OCI-M2 (cell line): ENCODE measurements at regions not wholly inside any gene's neighbourhood (a gene's known extent, or its start where the extent isn't known, plus 50 kb on each side); places are given as distances from the start of the nearest gene placed in this dataset.
"Not testable (repeated sequence)": the region's sequence is repeated elsewhere in the genome, so short reads cannot be mapped to it uniquely, and the experiment has no call there.

Experiments
- DNase-seq: peaks from one replicate; lab custom pipeline; 2025; ENCODE audit not compliant: unreplicated experiment; lab: John Stamatoyannopoulos, UW

DNA sequence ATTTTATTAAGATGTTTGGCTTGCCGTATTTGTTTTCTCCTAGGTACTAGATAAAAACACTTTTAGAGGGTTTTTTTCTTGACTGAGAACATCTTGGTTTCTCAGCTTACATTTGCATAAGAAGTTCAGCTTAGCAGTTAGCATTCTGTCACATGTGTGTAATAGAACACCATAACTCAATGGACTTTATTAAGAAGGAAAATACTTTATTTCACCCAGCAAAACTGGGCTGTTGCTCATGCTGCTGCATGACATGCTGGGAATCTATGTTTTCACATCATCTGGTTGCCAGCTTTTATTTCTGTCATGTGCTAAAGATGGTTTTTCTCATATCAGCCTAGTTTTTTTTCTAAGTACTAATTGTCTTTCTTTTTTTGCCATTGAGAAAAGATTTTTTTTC lies 144.6 kb downstream of the UTRN start:
- DNase-seq = no peak

DNA sequence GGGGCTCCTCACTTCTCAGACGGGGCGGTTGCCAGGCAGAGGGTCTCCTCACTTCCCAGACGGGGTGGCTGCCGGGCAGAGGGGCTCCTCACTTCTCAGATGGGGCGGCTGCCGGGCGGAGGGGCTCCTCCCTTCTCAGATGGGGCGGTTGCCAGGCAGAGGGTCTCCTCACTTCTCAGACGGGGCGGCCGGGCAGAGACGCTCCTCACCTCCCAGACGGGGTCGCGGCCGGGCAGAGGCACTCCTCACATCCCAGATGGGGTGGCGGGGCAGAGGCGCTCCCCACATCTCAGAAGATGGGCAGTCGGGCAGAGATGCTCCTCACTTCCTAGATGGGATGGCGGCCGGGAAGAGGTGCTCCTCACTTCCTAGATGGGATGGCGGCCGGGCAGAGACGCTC lies 148.3 kb downstream of the UTRN start:
- not testable (repeated sequence) for DNase-seq

- DNase-seq = no peak
Observed at GRCh38 chr6:144434308-144434990, 149.3 kb downstream of the UTRN start.

DNA sequence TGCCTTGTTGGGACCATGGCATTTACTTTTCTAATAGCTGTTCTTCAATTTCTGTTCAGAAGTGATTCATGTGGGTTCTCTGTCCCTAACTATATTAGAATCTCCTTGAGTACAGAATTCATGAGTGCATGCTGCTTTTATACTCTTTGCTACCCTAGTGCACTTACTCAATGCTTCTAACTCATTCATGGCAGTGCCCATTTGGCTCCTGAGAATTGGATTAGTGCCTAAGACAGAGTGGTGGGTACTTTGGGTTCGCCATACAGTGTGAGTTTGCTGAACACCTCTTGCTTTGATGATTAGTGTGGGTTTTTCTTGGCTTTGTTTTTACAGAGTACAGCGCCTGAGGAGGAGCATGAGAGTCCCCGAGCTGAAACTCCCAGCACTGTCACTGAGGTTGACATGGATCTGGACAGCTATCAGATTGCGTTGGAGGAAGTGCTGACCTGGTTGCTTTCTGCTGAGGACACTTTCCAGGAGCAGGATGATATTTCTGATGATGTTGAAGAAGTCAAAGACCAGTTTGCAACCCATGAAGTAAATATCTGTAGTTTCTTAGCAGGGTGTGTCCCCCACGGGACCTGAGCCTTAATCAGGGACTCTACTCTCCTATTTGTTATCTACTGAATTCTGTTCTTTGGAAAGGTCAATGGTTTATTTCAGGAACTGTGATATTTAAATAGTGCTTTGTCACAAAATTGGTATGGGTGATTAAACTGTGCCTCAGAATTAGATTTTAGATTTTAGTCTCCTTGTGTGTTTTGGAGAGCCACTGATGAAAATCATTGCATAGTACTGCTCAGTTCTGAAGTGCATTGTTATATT lies 150.7 kb downstream of the UTRN start:
- DNase-seq = no peak

DNA sequence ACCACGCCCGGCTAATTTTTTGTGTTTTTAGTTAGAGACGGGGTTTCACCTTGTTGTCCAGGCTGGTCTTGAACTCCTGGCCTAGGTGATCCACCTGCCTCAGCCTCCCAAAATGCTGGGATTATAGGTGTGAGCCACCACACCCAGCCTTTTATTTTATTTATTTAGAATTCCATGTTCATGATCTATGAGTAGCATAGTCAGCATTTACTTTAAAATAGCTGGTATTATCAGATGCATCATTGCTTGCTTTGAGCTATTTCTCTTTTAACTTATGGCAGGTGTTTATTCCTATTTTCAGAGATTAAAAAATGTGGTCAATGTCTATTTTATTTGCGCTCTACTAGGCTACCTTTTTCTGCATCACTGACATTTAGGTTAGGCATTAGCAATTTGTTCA lies 152.0 kb downstream of the UTRN start:
- DNase-seq = no peak

DNA sequence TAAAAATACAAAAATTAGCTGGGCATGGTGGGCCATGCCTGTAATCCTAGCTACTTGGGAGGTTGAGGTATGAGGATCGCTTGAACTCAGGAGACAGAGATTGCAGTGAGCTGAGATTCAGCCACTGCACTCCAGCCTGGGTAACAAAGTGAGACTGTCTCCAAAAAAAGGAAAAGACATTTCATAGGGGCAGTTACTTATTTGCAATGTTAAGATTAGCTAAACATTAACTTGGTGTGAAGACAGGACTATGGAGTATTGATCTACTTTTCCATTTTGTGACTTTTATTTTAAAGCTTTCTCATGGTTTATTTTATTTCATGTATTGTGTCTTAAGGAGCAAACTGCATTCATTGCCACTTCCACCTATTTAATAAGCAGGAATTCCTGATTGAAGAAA lies 153.0 kb downstream of the UTRN start:
- DNase-seq = no peak

DNA sequence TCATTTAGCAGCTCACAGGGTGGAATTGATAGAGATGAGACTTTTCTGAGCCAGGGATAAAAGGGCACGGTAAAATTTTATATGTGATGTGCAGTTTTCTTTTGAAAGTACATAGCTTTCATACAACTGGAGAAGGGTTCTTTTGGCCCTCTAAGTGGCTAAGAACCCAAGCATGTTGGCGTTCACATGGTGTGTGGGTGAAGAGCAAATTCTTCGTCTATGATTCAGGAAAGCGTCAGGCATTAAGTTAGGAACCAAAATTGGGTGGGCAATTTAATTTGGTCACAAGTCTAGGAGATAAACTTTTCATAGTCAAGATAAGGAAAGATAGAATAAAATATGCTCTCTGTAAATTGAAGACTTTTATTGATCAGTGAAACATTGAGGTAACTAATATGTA lies 153.9 kb downstream of the UTRN start:
- no peak for DNase-seq

GRCh38 chr6:144441801-144442200 lies 156.7 kb downstream of the UTRN start:
- not testable (repeated sequence) for DNase-seq

- DNase-seq = no peak
Observed at GRCh38 chr6:144443157-144443556, 158.0 kb downstream of the UTRN start.

DNA sequence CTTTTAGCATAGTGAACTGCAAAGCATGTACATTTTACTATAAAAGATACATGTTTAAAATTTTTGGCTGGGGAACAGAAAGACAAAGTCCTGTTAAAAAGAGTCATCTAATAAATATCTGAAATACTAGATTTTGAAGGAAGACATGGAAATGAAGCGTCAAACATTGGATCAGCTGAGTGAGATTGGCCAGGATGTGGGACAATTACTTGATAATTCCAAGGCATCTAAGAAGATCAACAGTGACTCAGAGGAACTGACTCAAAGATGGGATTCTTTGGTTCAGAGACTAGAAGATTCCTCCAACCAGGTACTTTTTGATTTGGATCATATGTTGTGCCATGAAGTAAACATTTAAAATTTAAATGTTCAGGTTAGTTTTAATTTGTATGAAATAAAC lies 162.3 kb downstream of the UTRN start:
- no peak for DNase-seq

DNA sequence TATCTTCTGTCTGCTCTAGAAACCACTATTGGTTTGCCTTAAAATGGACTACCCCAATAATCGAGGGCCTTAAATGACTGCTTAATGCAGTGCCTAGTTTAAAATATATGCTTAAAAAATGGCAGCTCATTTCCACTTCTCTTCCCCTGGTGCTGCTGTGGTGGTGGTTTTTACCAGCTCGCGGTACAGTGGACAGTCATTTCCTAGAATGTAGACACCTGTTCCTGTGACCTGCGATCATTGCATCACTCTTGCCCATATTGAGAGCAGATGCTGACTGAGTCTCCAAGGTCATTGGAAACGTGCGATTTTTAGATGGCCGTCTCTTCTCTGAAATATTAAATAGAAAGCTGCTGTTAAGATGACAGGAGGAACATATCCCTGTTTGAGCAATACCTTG lies 164.1 kb downstream of the UTRN start:
- no peak for DNase-seq

- no peak for DNase-seq
Observed at GRCh38 chr6:144449911-144450597, 164.9 kb downstream of the UTRN start.

DNA sequence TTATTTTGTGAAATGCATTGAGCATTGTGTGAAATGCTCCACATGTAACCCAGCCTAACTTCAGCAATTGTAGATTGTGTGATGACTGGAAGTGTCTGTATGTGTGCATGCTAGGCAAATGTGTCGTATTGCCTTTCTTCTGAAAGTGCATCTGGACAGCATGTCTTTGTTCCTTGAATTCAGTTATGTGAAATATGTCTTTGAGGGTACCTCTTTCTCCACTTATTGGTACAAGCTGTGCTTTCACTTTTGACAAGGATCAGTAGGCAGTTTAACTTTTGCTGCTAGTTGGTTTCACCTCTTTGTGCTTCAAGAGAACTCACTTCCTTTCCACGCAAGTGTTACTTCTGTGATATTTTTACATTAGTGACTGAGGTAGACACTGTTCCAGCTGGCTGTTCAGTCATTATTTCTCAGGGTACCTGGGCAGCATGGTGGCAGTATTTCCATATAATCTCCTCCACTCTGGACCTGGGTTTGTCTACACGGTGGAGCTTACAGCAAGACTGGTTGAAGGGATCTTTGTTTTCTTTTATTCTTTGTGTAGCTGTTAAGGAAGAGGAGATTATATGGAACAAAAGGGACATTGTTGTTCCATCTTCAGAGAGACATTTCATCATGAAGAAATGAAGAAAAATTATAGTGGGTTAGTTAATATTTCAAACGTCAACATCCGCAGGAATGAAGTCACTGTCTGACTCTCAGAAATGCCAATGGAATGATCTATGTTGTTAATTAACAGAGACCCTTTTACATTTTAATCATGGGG lies 175.4 kb downstream of the UTRN start:
- no peak for DNase-seq

DNA sequence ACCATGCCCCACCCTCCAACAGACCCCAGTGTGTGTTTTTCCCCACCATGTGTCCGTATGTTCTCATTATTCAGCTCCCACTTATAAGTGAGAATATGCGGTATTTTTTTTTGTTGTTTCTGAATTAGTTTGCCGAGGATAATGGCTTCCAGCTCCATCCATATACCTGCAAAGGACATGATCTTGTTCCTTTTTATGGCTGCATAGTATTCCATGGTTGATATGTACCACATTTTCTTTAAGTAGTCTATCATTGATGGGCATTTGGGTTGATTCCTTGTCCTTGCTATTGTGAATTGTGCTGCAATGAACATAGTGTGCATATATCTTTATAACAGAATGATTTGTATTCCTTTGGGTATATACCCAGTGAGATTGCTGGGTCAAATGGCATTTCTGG lies 176.9 kb downstream of the UTRN start:
- DNase-seq = no peak

DNA sequence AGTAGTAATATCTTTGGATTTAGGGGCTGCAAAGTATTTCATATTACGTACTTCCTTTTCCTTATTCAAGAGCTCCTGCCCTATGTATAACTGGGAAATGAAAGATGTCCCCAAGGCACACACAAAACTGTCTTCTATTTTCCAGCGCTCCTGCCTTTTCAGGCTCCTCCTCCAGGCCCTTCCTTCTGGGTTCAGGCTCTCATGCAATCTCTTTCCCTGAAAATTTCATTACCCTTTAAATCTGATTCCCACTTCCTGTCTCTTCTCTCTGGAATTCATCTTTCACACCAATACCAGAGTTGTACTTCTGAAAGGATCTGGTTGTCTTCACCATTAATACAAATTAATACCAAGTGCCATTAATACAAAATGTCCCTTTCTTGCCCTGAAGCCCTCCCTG lies 181.6 kb downstream of the UTRN start:
- DNase-seq = no peak

DNA sequence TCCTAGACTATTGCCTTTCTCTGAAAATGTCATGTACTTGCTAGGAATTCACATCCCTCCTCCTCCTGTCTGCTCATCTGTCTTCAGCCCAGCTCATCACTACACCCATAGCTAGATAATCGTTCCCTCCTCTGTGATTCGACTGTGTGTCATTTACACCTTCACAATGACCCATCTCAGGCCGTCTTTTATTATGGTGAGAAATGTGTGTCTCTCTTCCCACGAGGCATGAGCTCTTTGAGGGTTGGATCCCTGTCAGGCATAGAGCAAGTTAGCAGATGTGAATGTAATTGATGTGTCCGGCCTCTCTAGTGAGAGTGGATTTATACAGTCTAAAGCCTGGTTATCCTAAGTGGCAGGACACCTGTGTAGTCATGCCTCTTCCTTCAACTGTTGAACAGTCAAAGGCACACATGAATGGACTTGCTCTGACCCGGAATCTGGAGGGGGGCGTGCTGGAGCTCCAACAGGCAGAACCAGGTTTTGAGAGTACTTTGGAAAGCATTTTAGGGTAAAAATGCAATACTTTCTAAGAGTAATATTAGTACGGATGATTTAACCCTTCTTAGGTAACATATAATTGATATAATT lies 182.1 kb downstream of the UTRN start:
- DNase-seq = no peak

DNA sequence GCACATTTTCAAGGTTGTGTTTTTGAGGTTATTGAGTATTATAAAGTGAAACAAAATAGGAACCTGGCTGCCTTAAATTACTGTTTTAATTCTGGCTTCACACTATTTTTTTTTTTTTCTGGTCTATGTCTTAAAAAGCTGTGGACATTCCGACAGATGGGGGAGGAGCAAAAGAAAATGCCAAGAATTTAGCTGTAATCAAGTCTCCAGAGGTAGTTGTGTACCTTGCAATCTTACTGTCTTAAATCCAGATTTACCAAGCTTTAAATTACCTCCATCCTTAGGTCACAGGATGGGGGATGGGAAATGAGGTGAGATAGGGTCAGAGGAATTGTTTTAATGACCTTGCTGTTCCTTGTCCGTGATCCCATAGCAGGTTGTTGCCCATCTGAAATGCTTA lies 182.8 kb downstream of the UTRN start:
- no peak for DNase-seq

- DNase-seq = no peak
Observed at GRCh38 chr6:144468709-144469108, 183.6 kb downstream of the UTRN start.

- DNase-seq = no peak
Observed at GRCh38 chr6:144469144-144469575, 184.0 kb downstream of the UTRN start.

- DNase-seq = not testable (repeated sequence)
Observed at GRCh38 chr6:144470201-144470600, 185.1 kb downstream of the UTRN start.

DNA sequence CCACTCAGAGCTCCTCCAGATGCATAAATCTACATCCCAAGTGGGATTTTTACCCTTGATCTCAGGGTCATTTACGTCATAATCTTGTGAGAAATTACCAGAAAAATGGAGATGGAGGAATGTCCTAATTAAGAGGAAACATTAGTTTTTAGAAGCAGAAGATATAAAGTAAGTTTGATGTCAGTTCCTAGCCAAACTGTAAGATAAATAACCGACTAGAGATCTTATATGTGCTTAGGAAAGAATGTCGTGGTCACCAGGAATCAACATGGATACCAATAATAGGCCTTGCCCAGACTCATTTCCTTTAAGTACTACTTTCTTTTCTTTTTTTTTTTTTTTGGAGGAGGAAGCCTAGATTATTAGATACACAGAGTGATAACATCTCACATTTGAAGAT lies 186.9 kb downstream of the UTRN start:
- no peak for DNase-seq
